Stomach (tissue), 4 donors: ENCODE measurements at regions not wholly inside any gene's neighbourhood (a gene's known extent, or its start where the extent isn't known, plus 50 kb on each side); places are given as distances from the start of the nearest gene placed in this dataset.

Experiments
- EP300 ChIP-seq: sonication (generic); formaldehyde crosslinking; IDR thresholded peaks from one replicate; pipeline ENCODE4 v1.6.1; 2017; ENCODE audit warnings: antibody characterized with exemption
- POLR2A ChIP-seq, 4 donors: fragments of 450-650 bp; IDR thresholded peaks; one replicate each; pipeline ENCODE4 v1.6.1; 2016; ENCODE audit warnings: antibody characterized with exemption in 4 of 4, control low read depth in 2 of 4, mild to moderate bottlenecking in 1 of 4, moderate library complexity in 1 of 4
- TF ChIP-seq, protein P1 (sequence below), 7 experiments: fragments of 450-650 bp in 4 of 7; fragments of 200-600 bp in 3 of 7; sonication (generic) in 3 of 7; IDR thresholded peaks; one replicate each; pipeline ENCODE4 v1.5.1; 2016 to 2019; ENCODE audit warnings: antibody characterized with exemption in 7 of 7, control low read depth in 2 of 7, mild to moderate bottlenecking in 1 of 7

DNA sequence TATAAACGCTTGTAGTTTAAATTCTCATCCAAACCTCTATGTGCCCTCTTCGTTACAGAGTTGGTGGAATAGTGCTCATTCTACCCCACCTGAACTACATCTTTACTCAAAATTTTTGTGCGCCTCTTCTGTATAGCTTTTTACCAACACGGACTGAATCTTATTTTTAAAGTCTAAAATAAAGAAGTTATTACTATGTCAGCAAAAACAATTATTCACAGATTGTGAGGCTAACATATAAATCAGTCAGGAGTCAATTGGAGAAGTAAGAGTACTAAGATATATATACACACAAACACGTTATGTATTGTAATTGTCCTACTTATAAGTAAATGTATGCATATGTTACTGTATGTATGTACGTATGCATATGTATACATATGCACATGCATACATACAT is 274.9 kb upstream of the ADGRL4 start:
- TF ChIP-seq EP300 = no peak
- no peak for TF ChIP-seq POLR2A (IDR thresholded peaks at IDR 0.05)
- TF ChIP-seq, protein P1, sequence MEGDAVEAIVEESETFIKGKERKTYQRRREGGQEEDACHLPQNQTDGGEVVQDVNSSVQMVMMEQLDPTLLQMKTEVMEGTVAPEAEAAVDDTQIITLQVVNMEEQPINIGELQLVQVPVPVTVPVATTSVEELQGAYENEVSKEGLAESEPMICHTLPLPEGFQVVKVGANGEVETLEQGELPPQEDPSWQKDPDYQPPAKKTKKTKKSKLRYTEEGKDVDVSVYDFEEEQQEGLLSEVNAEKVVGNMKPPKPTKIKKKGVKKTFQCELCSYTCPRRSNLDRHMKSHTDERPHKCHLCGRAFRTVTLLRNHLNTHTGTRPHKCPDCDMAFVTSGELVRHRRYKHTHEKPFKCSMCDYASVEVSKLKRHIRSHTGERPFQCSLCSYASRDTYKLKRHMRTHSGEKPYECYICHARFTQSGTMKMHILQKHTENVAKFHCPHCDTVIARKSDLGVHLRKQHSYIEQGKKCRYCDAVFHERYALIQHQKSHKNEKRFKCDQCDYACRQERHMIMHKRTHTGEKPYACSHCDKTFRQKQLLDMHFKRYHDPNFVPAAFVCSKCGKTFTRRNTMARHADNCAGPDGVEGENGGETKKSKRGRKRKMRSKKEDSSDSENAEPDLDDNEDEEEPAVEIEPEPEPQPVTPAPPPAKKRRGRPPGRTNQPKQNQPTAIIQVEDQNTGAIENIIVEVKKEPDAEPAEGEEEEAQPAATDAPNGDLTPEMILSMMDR (IDR thresholded peaks at IDR 0.05) = no peak
